Glomerular visceral epithelial cell (primary cell): ENCODE measurements at regions not wholly inside any gene's neighbourhood (a gene's known extent, or its start where the extent isn't known, plus 50 kb on each side); places are given as distances from the start of the nearest gene placed in this dataset.
"Not testable (repeated sequence)": the region's sequence is repeated elsewhere in the genome, so short reads cannot be mapped to it uniquely, and the experiment has no call there.

Experiments used
- DNase-seq: peaks from one replicate; pipeline ENCODE4 v3.0.0-alpha.2; 2016; ENCODE audit errors: extremely low spot score

DNA sequence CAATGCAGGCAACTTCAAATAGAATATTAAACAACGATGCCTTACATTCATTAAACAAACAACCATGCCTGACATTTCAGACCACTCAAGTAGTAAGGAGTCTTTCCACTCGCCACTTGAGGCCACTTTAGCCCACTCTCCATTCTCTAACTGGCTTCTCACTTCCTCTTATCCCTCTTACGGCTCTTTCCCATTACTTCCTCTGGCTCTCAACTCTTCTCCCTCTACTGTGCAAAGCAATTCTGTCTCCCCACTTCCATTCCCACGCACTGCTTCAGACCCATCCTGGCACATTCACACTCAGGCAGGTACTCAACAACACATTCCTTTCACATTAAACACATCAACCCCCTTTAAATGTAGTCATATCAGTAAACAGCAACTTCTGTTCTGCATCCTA is 229.8 kb upstream of the IPO5 start:
- no peak for DNase-seq

GRCh38 chr13:97724450-97724849 is 229.0 kb upstream of the IPO5 start:
- no peak for DNase-seq

- DNase-seq: no peak
Observed at GRCh38 chr13:97726664-97727280, 226.7 kb upstream of the IPO5 start.

DNA sequence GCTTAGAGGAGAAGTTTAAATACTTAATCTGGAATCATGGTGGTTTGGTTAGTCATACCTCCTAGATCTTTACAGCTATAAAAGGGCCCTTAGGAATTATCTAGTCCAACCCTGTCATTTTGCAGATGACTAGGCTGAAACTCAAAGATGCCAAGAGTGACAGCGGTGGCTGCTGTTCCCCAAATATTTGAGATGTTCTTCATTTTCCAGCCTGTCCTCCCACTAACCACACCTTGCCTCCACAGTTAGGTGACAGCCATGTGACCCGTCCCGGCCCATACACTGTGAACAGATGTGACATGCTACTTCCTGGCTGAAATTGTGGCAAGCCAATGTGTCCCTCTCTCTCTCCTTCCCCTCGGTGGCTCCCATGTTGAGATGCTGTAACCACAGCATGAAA is 225.5 kb upstream of the IPO5 start:
- DNase-seq: no peak

GRCh38 chr13:97736436-97736835 is 217.0 kb upstream of the IPO5 start:
- no peak for DNase-seq

DNA sequence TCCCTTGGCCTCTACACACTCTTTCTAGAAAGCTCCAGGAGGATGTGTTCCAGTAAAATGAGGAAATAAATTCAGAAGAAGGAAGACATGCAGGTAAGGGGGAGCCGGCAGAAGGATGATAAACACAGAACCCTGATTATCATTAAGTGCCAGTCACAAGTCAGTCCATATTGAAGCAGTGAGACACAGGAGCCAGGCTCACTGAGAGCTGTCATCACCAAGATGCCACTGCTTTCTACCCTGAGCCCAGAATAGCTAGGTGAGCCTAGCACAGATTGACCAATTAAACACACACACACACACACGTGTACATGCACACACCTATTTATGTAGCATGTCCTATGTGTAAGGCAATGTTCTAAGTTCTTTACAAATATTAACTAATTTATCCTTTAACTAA is 211.4 kb upstream of the IPO5 start:
- DNase-seq: no peak

GRCh38 chr13:97743938-97744337 is 209.5 kb upstream of the IPO5 start:
- DNase-seq: no peak

- DNase-seq: no peak
Observed at GRCh38 chr13:97746649-97747048, 206.8 kb upstream of the IPO5 start.

DNA sequence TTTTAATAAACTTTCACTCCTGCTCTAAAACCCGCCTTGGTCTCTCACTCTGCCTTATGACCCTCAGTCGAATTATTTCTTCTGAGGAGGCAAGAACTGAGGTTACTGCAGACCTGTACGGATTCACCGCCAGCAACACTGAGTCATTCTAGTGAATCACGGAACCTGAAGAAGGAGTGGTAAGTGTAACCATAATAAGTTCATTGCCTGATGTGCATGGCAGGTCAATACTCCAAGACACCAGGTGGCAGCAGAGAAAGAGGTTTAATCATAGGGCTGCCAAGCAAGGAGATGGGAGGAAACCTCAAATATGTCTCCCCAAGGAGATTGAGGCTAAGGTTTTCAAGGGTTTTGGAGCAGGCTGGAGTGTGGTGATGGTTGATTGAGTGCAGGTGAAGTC is 204.3 kb upstream of the IPO5 start:
- peak; percentile 31 for DNase-seq

- no peak for DNase-seq
Observed at GRCh38 chr13:97751477-97751876, 202.0 kb upstream of the IPO5 start.

- no peak for DNase-seq
Observed at GRCh38 chr13:97752961-97753668, 200.4 kb upstream of the IPO5 start.

- DNase-seq: no peak
Observed at GRCh38 chr13:97753942-97754670, 199.4 kb upstream of the IPO5 start.

DNA sequence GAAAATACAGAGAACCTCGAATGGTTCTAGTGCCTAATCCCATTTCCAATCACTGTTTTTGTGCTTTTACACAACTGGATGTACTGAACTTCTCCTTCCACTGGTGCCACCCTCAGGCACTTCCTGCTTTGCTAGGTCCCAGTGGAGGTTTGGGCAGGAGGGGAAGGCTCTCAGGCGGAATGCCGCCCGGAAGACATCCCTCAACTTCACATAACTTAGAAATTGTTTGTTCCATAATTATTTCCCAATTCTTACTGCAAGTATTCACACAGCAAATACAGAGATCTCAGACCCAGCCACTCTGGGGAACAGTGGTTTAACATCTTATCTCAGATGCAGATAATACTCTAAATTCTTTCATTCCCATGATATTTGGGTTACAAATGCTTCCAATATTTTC is 195.7 kb upstream of the IPO5 start:
- no peak for DNase-seq

GRCh38 chr13:97758317-97758716 is 195.2 kb upstream of the IPO5 start:
- DNase-seq: no peak

- DNase-seq: peak; percentile 1
Observed at GRCh38 chr13:97761796-97762540, 191.5 kb upstream of the IPO5 start.

DNA sequence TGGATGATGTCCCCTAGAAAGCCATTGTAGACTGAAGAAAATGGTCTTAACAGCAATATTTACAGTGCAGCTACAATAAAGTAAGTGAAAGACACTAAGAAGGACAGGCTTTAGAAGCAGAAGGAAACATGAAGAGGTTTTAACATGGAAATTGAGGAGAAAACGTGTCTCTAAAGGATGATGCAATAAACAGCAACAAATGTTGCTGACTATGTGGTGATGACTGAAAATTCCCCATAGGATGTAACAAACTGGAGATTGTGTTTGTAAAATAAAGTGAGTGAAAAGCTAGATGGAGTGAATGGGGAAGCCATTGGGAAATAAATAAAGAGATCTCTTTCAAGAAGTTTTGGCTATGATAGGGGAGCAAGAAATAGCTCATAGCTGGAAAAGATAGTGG is 186.7 kb upstream of the IPO5 start:
- DNase-seq: no peak

DNA sequence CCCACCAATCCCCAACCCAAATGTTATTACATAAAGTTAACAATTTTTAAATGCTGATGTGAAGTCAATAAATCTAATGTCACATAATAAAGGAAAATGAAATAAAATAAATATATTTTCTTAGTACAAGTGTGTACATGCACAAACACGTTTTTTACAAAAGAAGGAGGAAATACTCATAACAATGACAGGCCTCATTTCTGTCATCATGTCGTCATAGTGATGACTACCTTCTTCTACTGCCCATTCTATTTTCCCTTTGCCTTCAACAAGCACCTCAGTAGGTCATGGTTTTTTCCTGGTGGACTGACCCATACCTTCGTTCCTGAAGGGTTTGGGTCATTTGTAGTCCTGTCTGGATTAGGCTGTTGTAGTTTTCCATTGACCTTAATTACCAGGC is 185.3 kb upstream of the IPO5 start:
- DNase-seq: no peak

GRCh38 chr13:97770231-97770630 is 183.2 kb upstream of the IPO5 start:
- DNase-seq: not testable (repeated sequence)

DNA sequence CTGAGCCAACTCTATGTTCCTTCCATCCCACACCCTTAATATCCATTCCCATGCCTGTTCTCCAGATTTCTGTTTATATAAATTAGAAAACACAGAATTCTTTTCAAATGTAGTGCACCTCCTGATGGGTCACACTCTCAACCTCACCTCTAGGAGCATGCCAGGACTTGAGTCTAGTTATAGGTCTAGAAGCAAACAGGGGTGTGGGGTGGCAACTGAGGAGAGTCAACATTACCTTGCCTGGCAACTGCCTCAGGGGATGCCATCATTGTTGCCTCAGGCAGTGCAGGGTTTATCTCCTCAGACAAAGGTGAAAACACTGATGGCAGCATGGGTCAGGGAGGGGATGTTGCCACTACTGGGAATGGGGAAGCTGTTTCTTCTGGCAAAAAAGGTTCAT is 181.0 kb upstream of the IPO5 start:
- DNase-seq: not testable (repeated sequence)

- DNase-seq: not testable (repeated sequence)
Observed at GRCh38 chr13:97774391-97775100, 178.9 kb upstream of the IPO5 start.

DNA sequence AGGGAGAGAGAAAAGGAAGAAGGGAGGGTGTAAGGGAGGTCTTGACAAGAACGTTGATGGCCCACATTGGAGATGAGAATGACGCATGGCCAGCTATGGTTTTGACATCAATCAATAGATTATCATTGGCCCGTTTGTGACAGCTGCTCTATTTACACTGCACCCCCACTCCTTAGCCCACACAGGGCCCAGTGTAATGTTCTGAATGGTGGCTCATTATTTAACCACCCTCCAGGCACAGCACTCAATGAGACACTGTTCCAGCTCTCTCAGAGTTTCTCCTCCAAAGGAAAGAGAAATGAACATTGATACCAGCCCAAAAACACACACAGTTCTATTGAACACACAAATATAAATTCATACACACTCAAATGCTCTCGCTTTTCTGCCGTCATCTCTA is 173.0 kb upstream of the IPO5 start:
- no peak for DNase-seq

DNA sequence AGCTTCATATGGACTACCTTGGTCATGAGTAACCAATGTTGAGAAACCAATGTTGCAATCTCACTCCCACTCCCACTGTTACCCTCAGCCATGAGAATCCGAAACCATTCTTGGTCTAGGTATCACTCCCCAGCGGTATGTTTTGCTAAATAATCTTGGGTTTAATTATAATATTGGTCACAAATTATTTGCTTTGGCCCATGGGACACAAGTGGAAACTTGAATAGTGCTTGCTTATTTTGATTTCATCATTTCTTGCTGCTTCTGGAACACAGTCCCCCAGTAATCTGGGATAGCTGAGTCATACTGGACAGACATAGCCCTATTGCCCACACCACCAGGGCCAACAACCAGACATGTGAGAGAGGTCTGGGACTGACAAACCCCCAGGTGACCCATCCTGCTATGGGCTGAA is 171.6 kb upstream of the IPO5 start:
- no peak for DNase-seq
